HCT116 (cell line): ENCODE measurements at regions not wholly inside any gene's neighbourhood (a gene's known extent, or its start where the extent isn't known, plus 50 kb on each side); places are given as distances from the start of the nearest gene placed in this dataset.

Source experiments
- ATAC-seq: fragments of 200-7000 bp; cut with Tn5 transposase; 2 replicates; pipeline ENCODE4 v1.9.1; 2020; ENCODE audit warnings: mild to moderate bottlenecking, moderate library complexity
- BruUV-seq: library from RNA; stranded (reverse); fragments of 400-500 nt; replicated peaks from 2 replicates; lab custom pipeline; 2021; lab: Mats Ljungman, UMichigan
- CTCF ChIA-PET: fragments of 300-600 bp; sonication (Branson Sonifier 250); formaldehyde crosslinking; loops from one replicate; lab custom pipeline; 2021; ENCODE audit warnings: antibody characterized with exemption; lab: Charles Lee
- POLR2A ChIA-PET: fragments of 300-600, 350-600 bp; sonication (Branson Sonifier 250); formaldehyde crosslinking; loops from one replicate; lab custom pipeline; 2021; ENCODE audit warnings: antibody characterized with exemption; lab: Charles Lee
- RAD21 ChIA-PET, 2 experiments: fragments of 300-600 bp; sonication (Branson Sonifier 250); formaldehyde crosslinking; loops; one replicate each; lab custom pipeline; 2023; ENCODE audit warnings: low total read pairs in 2 of 2; ENCODE audit not compliant: uncharacterized antibody in 2 of 2, unreplicated experiment in 2 of 2, low non-redundant PET in 1 of 2; lab: Charles Lee
- DNase-seq: peaks from one replicate; pipeline ENCODE4 v3.0.0-alpha.2; 2010; ENCODE audit warnings: low read depth, low spot score
- H2AFZ ChIP-seq: fragments of 200-600 bp; shearing (Covaris generic), sonication (generic); 2 replicates; pipeline ENCODE4 v1.6.1; 2017; ENCODE audit warnings: low read depth, mixed run types, mixed read lengths, antibody characterized with exemption, low read length; ENCODE audit not compliant: poor library complexity, severe bottlenecking
- H3K27ac ChIP-seq: 2 replicates; pipeline ENCODE4 v1.5.1; 2012; ENCODE audit warnings: low read depth, low read length
- H3K27me3 ChIP-seq: fragments of 200-600 bp; sonication (generic); 2 replicates; pipeline ENCODE4 v1.6.1; 2016; ENCODE audit warnings: mixed run types, low read length, mixed read lengths; ENCODE audit not compliant: insufficient read depth
- H3K36me3 ChIP-seq, 2 experiments: fragments of 200-500 bp in 1 of 2; fragments of 200-600 bp in 1 of 2; sonication (Bioruptor generic) in 1 of 2; sonication (generic) in 1 of 2; 2 replicates each; pipeline versions ENCODE4 v1.5.1 to v1.6.1; 2014 to 2016; ENCODE audit warnings: low read length in 2 of 2, inconsistent platforms in 1 of 2, mixed read lengths in 1 of 2, mixed run types in 1 of 2; ENCODE audit not compliant: insufficient read depth in 2 of 2, control insufficient read depth in 1 of 2
- H3K4me1 ChIP-seq, 2 experiments: fragments of 200-600 bp in 1 of 2; sonication (generic) in 1 of 2; 2 replicates each; pipeline versions ENCODE4 v1.5.1 to v1.6.1; 2012 to 2017; ENCODE audit warnings: low read length in 2 of 2, inconsistent platforms in 1 of 2, mild to moderate bottlenecking in 1 of 2, mixed read lengths in 1 of 2, mixed run types in 1 of 2, moderate library complexity in 1 of 2; ENCODE audit not compliant: insufficient read depth in 2 of 2, control insufficient read depth in 1 of 2
- H3K4me2 ChIP-seq: fragments of 200-600 bp; sonication (generic); 2 replicates; pipeline ENCODE4 v1.6.1; 2017; ENCODE audit warnings: mixed run types, low read length, mixed read lengths
- H3K4me3 ChIP-seq, 2 experiments: fragments of 200-600 bp in 1 of 2; sonication (generic) in 1 of 2; replicated peaks in 1 of 2; 2 replicates each; pipeline ENCODE4 v1.5.1; 2011 to 2016; ENCODE audit warnings: low read length in 2 of 2, control low read depth in 1 of 2, low read depth in 1 of 2, mild to moderate bottlenecking in 1 of 2, mixed read lengths in 1 of 2, mixed run types in 1 of 2
- H3K79me2 ChIP-seq: fragments of 200-600 bp; sonication (generic); 2 replicates; pipeline ENCODE4 v1.6.1; 2017; ENCODE audit warnings: mild to moderate bottlenecking, mixed run types, low read length, moderate library complexity, mixed read lengths; ENCODE audit not compliant: insufficient read depth
- H3K9ac ChIP-seq: fragments of 200-600 bp; sonication (generic); 2 replicates; pipeline ENCODE4 v1.6.1; 2016; ENCODE audit warnings: low read length, mixed read lengths
- H3K9me2 ChIP-seq: fragments of 200-600 bp; sonication (generic), shearing (Covaris generic); 2 replicates; pipeline ENCODE4 v1.6.1; 2017; ENCODE audit warnings: mixed run types, mild to moderate bottlenecking, moderate library complexity; ENCODE audit not compliant: insufficient read depth
- H3K9me3 ChIP-seq, 2 experiments: fragments of 200-500 bp in 1 of 2; fragments of 200-600 bp in 1 of 2; sonication (Bioruptor generic) in 1 of 2; sonication (generic) in 1 of 2; 2 replicates each; pipeline ENCODE4 v1.6.1; 2014 to 2017; ENCODE audit warnings: low read length in 2 of 2, mixed read lengths in 2 of 2, inconsistent platforms in 1 of 2, low read depth in 1 of 2, mild to moderate bottlenecking in 1 of 2, mixed run types in 1 of 2, moderate library complexity in 1 of 2; ENCODE audit not compliant: control insufficient read depth in 1 of 2, insufficient read depth in 1 of 2
- H4K20me1 ChIP-seq: fragments of 200-600 bp; sonication (generic), shearing (Covaris generic); 2 replicates; pipeline ENCODE4 v1.6.1; 2017; ENCODE audit warnings: mixed run types, mild to moderate bottlenecking, moderate library complexity; ENCODE audit not compliant: insufficient read depth
- TCF7L2 ChIP-seq: IDR thresholded peaks from 2 replicates; pipeline ENCODE4 v1.7.0; 2011; ENCODE audit warnings: borderline replicate concordance, inconsistent platforms; ENCODE audit not compliant: insufficient read depth, insufficient read length; ENCODE audit errors: extremely low read depth
- ZNF274 ChIP-seq: fragments of 200-500 bp; sonication (Bioruptor generic); IDR thresholded peaks from 2 replicates; pipeline ENCODE4 v1.6.1; 2014; ENCODE audit warnings: mild to moderate bottlenecking, low read depth, low read length, inconsistent platforms
- intact Hi-C: fragments of 100-400 bp; cut with micrococcal nuclease; formaldehyde crosslinking; loops from 2 replicates; pipeline ENCODE4 v1.10.0; 2022
- TF ChIP-seq, protein P1 (sequence below), 3 experiments: fragments of 200-600 bp in 1 of 3; sonication (generic) in 1 of 3; IDR thresholded peaks in 2 of 3; conservative IDR thresholded peaks in 1 of 3; 2 replicates each; pipeline ENCODE4 v1.5.1; 2012 to 2017; ENCODE audit warnings: low read depth in 2 of 3, low read length in 2 of 3, antibody characterized with exemption in 1 of 3, borderline replicate concordance in 1 of 3, control low read depth in 1 of 3, mild to moderate bottlenecking in 1 of 3, mixed read lengths in 1 of 3, mixed run types in 1 of 3, moderate library complexity in 1 of 3; ENCODE audit not compliant: insufficient read depth in 1 of 3
- TF ChIP-seq, protein P2 (sequence below): IDR thresholded peaks from 2 replicates; pipeline ENCODE4 v1.6.1; 2011; ENCODE audit warnings: mild to moderate bottlenecking, low read length, moderate library complexity; ENCODE audit not compliant: insufficient replicate concordance; ENCODE audit errors: extremely low read depth
- TF ChIP-seq, protein P3 (sequence below): IDR thresholded peaks from 2 replicates; pipeline ENCODE4 v1.6.1; 2012

DNA sequence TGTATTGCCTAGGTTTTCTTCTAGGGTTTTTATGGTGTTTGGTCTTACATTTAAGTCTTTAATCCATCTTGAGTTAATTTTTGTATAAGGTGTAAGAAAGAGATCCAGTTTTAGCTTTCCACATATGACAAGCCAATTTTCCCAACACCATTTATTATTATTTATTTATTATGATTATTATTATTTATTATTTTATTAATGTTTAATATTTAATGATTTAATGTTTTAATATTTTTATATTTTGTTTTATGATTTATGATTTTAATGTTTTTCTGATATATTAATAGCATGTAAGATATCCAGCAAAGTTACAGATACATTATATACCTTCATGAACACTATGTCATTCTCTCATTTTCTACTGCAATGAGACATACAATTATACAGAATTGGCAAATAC, 1082.0 kb downstream of the DSC3 start:
- no peak overlapping the region for H3K4me2 ChIP-seq
- RAD21 ChIA-PET, result no interaction called here
- no TSS peak for BruUV-seq
- CTCF ChIA-PET, result no interaction called here
- POLR2A ChIA-PET, result no interaction called here
- no peaks in the 10 kb centered on the region for H3K79me2 ChIP-seq
- no peak overlapping the region for H2AFZ ChIP-seq
- no peaks in the 10 kb centered on the region; the same call in 1 of the 2 replicates for H3K9me2 ChIP-seq
- H3K27ac ChIP-seq, result no peak overlapping the region
- H3K36me3 ChIP-seq, result no peaks in the 10 kb centered on the region
- ATAC-seq, result no peak
- no peaks in the 10 kb centered on the region for H4K20me1 ChIP-seq
- intact Hi-C loops, result no loop called here
- no peaks in the 10 kb centered on the region for H3K9me3 ChIP-seq
- TF ChIP-seq, protein P1, sequence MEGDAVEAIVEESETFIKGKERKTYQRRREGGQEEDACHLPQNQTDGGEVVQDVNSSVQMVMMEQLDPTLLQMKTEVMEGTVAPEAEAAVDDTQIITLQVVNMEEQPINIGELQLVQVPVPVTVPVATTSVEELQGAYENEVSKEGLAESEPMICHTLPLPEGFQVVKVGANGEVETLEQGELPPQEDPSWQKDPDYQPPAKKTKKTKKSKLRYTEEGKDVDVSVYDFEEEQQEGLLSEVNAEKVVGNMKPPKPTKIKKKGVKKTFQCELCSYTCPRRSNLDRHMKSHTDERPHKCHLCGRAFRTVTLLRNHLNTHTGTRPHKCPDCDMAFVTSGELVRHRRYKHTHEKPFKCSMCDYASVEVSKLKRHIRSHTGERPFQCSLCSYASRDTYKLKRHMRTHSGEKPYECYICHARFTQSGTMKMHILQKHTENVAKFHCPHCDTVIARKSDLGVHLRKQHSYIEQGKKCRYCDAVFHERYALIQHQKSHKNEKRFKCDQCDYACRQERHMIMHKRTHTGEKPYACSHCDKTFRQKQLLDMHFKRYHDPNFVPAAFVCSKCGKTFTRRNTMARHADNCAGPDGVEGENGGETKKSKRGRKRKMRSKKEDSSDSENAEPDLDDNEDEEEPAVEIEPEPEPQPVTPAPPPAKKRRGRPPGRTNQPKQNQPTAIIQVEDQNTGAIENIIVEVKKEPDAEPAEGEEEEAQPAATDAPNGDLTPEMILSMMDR (IDR thresholded peaks at IDR 0.05 in 2 of 3, conservative IDR thresholded peaks at IDR 0.05 in 1 of 3; ENCODE audit: borderline replicate concordance in 1 of 3, insufficient read depth in 1 of 3, low read depth in 2 of 3, low read length in 2 of 3), result no peak
- TF ChIP-seq TCF7L2, result no peak
- no peaks in the 10 kb centered on the region for H3K4me1 ChIP-seq
- H3K9ac ChIP-seq, result no peak overlapping the region
- DNase-seq, result no peak
- no peaks in the 10 kb centered on the region for H3K27me3 ChIP-seq
- no peak overlapping the region for H3K4me3 ChIP-seq

DNA sequence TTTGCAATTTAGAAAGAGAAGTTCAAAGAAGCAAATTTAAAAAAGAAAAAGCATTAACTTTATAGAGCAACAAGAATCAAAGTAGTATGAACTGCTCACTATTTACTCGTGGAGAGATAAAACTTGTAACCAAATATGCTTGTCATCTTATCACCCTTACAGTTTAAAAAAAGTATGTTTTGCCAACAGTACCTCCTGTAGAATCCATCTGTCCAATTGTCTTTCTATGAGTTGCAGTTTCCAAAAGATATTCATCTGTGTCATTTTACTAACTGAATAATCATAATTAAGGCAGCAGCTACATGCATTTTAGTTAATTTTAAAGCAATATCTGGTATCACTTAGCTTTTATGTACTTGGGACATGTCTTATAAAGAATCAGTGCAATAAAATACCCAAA, 1112.3 kb downstream of the DSC3 start:
- H4K20me1 ChIP-seq, result no peaks in the 10 kb centered on the region
- BruUV-seq, result no TSS peak
- ChIA-PET POLR2A (no interaction called here), RAD21 (no interaction called here), CTCF (no interaction called here)
- H3K27me3 ChIP-seq, result no peaks in the 10 kb centered on the region
- H3K9me3 ChIP-seq, result no peaks in the 10 kb centered on the region
- no peaks in the 10 kb centered on the region for H3K4me1 ChIP-seq
- no peak overlapping the region for H3K9ac ChIP-seq
- intact Hi-C loops, result no loop called here
- H2AFZ ChIP-seq, result no peak overlapping the region
- ATAC-seq (no peak), DNase-seq (no peak)
- no peaks in the 10 kb centered on the region for H3K9me2 ChIP-seq
- no peak overlapping the region for H3K4me2 ChIP-seq
- TF ChIP-seq, protein P2, sequence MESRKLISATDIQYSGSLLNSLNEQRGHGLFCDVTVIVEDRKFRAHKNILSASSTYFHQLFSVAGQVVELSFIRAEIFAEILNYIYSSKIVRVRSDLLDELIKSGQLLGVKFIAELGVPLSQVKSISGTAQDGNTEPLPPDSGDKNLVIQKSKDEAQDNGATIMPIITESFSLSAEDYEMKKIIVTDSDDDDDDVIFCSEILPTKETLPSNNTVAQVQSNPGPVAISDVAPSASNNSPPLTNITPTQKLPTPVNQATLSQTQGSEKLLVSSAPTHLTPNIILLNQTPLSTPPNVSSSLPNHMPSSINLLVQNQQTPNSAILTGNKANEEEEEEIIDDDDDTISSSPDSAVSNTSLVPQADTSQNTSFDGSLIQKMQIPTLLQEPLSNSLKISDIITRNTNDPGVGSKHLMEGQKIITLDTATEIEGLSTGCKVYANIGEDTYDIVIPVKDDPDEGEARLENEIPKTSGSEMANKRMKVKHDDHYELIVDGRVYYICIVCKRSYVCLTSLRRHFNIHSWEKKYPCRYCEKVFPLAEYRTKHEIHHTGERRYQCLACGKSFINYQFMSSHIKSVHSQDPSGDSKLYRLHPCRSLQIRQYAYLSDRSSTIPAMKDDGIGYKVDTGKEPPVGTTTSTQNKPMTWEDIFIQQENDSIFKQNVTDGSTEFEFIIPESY, result no peak
- TF ChIP-seq ZNF274, result no peak
- TF ChIP-seq, protein P3, sequence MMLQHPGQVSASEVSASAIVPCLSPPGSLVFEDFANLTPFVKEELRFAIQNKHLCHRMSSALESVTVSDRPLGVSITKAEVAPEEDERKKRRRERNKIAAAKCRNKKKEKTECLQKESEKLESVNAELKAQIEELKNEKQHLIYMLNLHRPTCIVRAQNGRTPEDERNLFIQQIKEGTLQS, result no peak
- H3K4me3 ChIP-seq, result no peak overlapping the region
- no peaks in the 10 kb centered on the region for H3K79me2 ChIP-seq
- H3K36me3 ChIP-seq, result no peaks in the 10 kb centered on the region
- no peak overlapping the region for H3K27ac ChIP-seq
